ENCODE measurements at regions not wholly inside any gene's neighbourhood (a gene's known extent, or its start where the extent isn't known, plus 50 kb on each side); places are given as distances from the start of the nearest gene placed in this dataset.

GRCh38 chr15:53360881-53361280 is 398.6 kb downstream of the WDR72 start:
- Histone ChIP-seq H3K4me2 (no peak overlapping the region), H3K4me1 (no peaks in the 10 kb centered on the region), H3K4me3 (no peak overlapping the region), H3K36me3 (no peaks in the 10 kb centered on the region), H3K9me3 (no peaks in the 10 kb centered on the region), H3K9ac (no peak overlapping the region), H4K20me1 (no peaks in the 10 kb centered on the region), H3K27ac (no peak overlapping the region), H3K27me3 (no peaks in the 10 kb centered on the region)
- TF ChIP-seq Cebpa-rat (IDR thresholded peaks at IDR 0.05) = no peak

DNA sequence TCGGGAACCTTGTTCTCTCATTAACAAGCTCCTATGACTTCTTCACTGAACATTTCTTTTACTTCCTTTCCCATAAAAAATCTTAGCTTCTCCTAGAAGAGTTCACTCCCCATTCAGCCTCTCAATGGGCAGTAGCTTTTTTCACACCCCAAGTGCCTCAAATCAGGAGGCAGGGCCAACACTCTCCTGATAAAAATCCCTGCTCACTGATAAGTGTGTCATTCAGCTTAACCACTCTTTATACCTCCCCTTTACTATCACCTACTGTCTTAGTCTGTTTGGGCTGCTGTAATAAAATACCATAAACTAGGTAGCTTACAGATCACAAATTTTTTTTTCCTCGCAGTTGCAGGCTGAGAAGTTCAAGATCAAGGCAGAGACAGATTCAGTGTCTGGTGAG is 400.4 kb downstream of the WDR72 start:
- Histone ChIP-seq H4K20me1 (no peaks in the 10 kb centered on the region), H3K27me3 (no peaks in the 10 kb centered on the region), H3K9me3 (no peaks in the 10 kb centered on the region), H3K4me1 (no peaks in the 10 kb centered on the region), H3K4me2 (no peak overlapping the region), H3K9ac (no peak overlapping the region), H3K36me3 (no peaks in the 10 kb centered on the region), H3K27ac (no peak overlapping the region), H3K4me3 (no peak overlapping the region)
- TF ChIP-seq Cebpa-rat (IDR thresholded peaks at IDR 0.05) = no peak

GRCh38 chr15:53354874-53355273 is 404.6 kb downstream of the WDR72 start:
- no peaks in the 10 kb centered on the region for H3K9me3 ChIP-seq
- H4K20me1 ChIP-seq = no peaks in the 10 kb centered on the region
- H3K36me3 ChIP-seq = no peaks in the 10 kb centered on the region
- no peaks in the 10 kb centered on the region for H3K27me3 ChIP-seq
- no peak overlapping the region for H3K27ac ChIP-seq
- H3K4me3 ChIP-seq = no peak overlapping the region
- TF ChIP-seq Cebpa-rat (IDR thresholded peaks at IDR 0.05) = no peak
- no peak overlapping the region for H3K9ac ChIP-seq
- no peak overlapping the region for H3K4me2 ChIP-seq
- no peaks in the 10 kb centered on the region for H3K4me1 ChIP-seq

DNA sequence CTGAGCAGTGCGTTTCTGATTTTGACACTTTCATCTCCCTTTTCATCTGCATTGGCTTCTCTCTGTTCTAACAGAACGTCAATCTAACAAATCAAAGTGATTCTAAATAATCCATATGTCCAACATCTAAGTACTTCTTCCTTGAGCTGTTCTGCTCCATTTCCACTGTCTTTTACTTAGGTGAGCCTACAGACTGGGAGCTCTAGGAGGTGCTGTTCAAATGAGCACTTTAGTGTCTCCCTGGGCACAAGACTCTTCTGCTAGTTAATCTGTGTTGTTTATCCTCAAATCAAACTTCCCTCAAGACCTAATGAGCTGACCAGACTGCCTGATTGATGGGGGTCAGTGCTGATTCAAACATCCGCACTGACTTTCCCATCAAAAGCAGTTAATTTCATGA is 408.1 kb downstream of the WDR72 start:
- no peaks in the 10 kb centered on the region for H3K4me1 ChIP-seq
- no peaks in the 10 kb centered on the region for H4K20me1 ChIP-seq
- H3K27ac ChIP-seq = no peak overlapping the region
- TF ChIP-seq Cebpa-rat (IDR thresholded peaks at IDR 0.05) = no peak
- no peak overlapping the region for H3K9ac ChIP-seq
- no peak overlapping the region for H3K4me3 ChIP-seq
- no peaks in the 10 kb centered on the region for H3K27me3 ChIP-seq
- no peaks in the 10 kb centered on the region for H3K36me3 ChIP-seq
- H3K9me3 ChIP-seq = no peaks in the 10 kb centered on the region
- no peak overlapping the region for H3K4me2 ChIP-seq

- no peak overlapping the region for H3K9ac ChIP-seq
- H3K4me1 ChIP-seq = no peaks in the 10 kb centered on the region
- H3K4me3 ChIP-seq = no peak overlapping the region
- no peaks in the 10 kb centered on the region for H3K27me3 ChIP-seq
- no peaks in the 10 kb centered on the region for H3K9me3 ChIP-seq
- H4K20me1 ChIP-seq = no peaks in the 10 kb centered on the region
- H3K27ac ChIP-seq = no peak overlapping the region
- H3K4me2 ChIP-seq = no peak overlapping the region
- TF ChIP-seq Cebpa-rat (IDR thresholded peaks at IDR 0.05) = no peak
- no peaks in the 10 kb centered on the region for H3K36me3 ChIP-seq
These were observed 412.9 kb downstream of the WDR72 start for GRCh38 chr15:53346583-53346982.

- no peak for TF ChIP-seq Cebpa-rat (IDR thresholded peaks at IDR 0.05)
- Histone ChIP-seq H3K4me1 (peaks cover 5% of the 10 kb centered on the region; the same call in 1 of the 2 replicates), H3K9me3 (no peaks in the 10 kb centered on the region), H3K36me3 (no peaks in the 10 kb centered on the region), H4K20me1 (no peaks in the 10 kb centered on the region), H3K27ac (no peak overlapping the region), H3K4me3 (no peak overlapping the region), H3K27me3 (no peaks in the 10 kb centered on the region), H3K9ac (no peak overlapping the region), H3K4me2 (no peak overlapping the region)
These were observed 427.9 kb downstream of the WDR72 start for GRCh38 chr15:53331328-53332190.

- no peak for TF ChIP-seq Cebpa-rat (IDR thresholded peaks at IDR 0.05)
- no peak overlapping the region for H3K4me2 ChIP-seq
- peaks cover 5% of the 10 kb centered on the region; the same call in 1 of the 2 replicates for H3K4me1 ChIP-seq
- no peak overlapping the region for H3K27ac ChIP-seq
- H3K36me3 ChIP-seq = no peaks in the 10 kb centered on the region
- no peaks in the 10 kb centered on the region for H3K9me3 ChIP-seq
- H3K27me3 ChIP-seq = no peaks in the 10 kb centered on the region
- no peak overlapping the region for H3K9ac ChIP-seq
- H4K20me1 ChIP-seq = no peaks in the 10 kb centered on the region
- no peak overlapping the region for H3K4me3 ChIP-seq
These were observed 431.1 kb downstream of the WDR72 start for GRCh38 chr15:53328341-53328740.

DNA sequence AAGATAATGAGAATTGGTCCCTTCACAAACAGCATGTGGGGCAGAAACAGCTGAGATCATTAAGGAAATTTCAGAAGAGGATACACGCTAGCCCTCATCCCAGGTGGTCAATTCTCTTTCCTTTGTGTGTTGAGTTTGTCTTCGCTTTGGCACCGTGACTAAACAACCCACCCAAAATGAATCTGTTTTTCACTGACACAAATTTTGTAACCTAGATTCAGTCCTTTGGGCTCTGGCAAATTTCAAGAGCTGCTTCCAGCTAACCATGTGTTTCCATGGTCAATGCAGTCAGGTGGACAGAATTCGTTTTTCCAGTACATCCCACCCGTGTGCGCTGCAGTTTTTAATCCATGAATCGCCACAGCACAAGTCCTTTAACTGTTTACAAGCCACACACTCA is 435.4 kb downstream of the WDR72 start:
- Histone ChIP-seq H3K9ac (no peak overlapping the region), H3K36me3 (no peaks in the 10 kb centered on the region), H3K4me2 (no peak overlapping the region), H3K4me1 (no peaks in the 10 kb centered on the region), H3K4me3 (no peak overlapping the region), H3K27ac (no peak overlapping the region), H4K20me1 (no peaks in the 10 kb centered on the region), H3K9me3 (no peaks in the 10 kb centered on the region), H3K27me3 (no peaks in the 10 kb centered on the region)
- TF ChIP-seq Cebpa-rat (IDR thresholded peaks at IDR 0.05) = no peak

DNA sequence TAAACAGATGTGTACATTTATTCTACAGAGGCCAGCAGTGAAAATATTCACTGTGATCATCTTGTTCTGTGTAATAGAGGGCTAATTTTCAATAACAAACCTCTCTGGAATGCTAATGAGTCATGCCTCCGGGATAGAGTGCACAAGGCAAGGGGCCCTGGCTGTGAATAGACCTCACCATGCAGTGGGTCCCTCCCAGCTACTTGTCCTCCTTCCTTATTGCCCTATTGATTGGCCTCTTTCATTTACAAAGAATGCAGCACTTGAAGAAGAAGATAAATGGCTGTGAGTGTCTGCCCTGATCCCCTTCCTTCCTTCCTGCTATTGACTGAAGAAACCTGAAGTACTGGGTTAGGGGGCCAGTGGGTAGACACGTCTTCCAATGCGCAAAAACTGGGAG is 436.3 kb downstream of the WDR72 start:
- no peak for TF ChIP-seq Cebpa-rat (IDR thresholded peaks at IDR 0.05)
- Histone ChIP-seq H3K9ac (no peak overlapping the region), H3K27ac (no peak overlapping the region), H3K4me2 (no peak overlapping the region), H4K20me1 (no peaks in the 10 kb centered on the region), H3K27me3 (no peaks in the 10 kb centered on the region), H3K4me3 (no peak overlapping the region), H3K4me1 (no peaks in the 10 kb centered on the region), H3K9me3 (no peaks in the 10 kb centered on the region), H3K36me3 (no peaks in the 10 kb centered on the region)

- Histone ChIP-seq H3K4me2 (no peak overlapping the region), H3K36me3 (no peaks in the 10 kb centered on the region), H4K20me1 (no peaks in the 10 kb centered on the region), H3K27me3 (no peaks in the 10 kb centered on the region), H3K9ac (no peak overlapping the region), H3K27ac (no peak overlapping the region), H3K4me3 (no peak overlapping the region), H3K4me1 (no peaks in the 10 kb centered on the region), H3K9me3 (no peaks in the 10 kb centered on the region)
- TF ChIP-seq Cebpa-rat (IDR thresholded peaks at IDR 0.05) = no peak
These were observed 438.6 kb downstream of the WDR72 start for GRCh38 chr15:53320816-53321215.
